K562 (cell line): ENCODE measurements at regions not wholly inside any gene's neighbourhood (a gene's known extent, or its start where the extent isn't known, plus 50 kb on each side); places are given as distances from the start of the nearest gene placed in this dataset.

ENCODE experiments used
- ATAC-seq: fragments of 200-7000 bp; cut with Tn5 transposase; 3 replicates; pipeline ENCODE4 v1.9.1; 2020; ENCODE audit warnings: moderate library complexity
- BruUV-seq: library from RNA; stranded (reverse); fragments of 400-500 nt; replicated peaks from 2 replicates; lab custom pipeline; 2021; lab: Mats Ljungman, UMichigan
- CTCF ChIA-PET: fragments of 300-600 bp; formaldehyde crosslinking; extraction: SDS; loops from one replicate; lab custom pipeline; 2021; ENCODE audit warnings: low intra/inter-chr PET ratio; lab: Yijun Ruan, JAX
- POLR2A ChIA-PET: fragments of 300-600, 350-650 bp; sonication (Branson Sonifier 250); formaldehyde crosslinking; extraction: SDS; loops from one replicate; lab custom pipeline; 2021; ENCODE audit warnings: antibody characterized with exemption, inconsistent platforms; lab: Yijun Ruan, JAX
- DNase-seq, 4 experiments: peaks; one replicate each; pipeline versions ENCODE4 v3.0.0 to v3.0.0-alpha.2; 2011 to 2018; ENCODE audit warnings: low spot score in 3 of 4, mixed read lengths in 3 of 4; ENCODE audit errors: extremely low read depth in 1 of 4
- FAIRE-seq: peaks from 2 replicates; lab custom pipeline; 2011; peaks lifted over from hg19 to GRCh38; lab: Jason Lieb, UNC
- H2AFZ ChIP-seq: 2 replicates; pipeline ENCODE4 v1.6.0; 2011; ENCODE audit warnings: low read depth, low read length, control low read depth, inconsistent platforms
- H3K27ac ChIP-seq: fragments of 200-600 bp; 3 replicates; pipeline ENCODE4 v1.8.0; 2011; ENCODE audit warnings: low read depth, mild to moderate bottlenecking, control low read depth, inconsistent platforms, low read length, moderate library complexity, mixed read lengths; ENCODE audit errors: extremely low read depth
- H3K27me3 ChIP-seq, 2 experiments: fragments of 300-600 bp in 1 of 2; 2 replicates in 1 of 2; 3 replicates in 1 of 2; pipeline versions ENCODE4 v1.6.0 to v1.8.0; 2011; ENCODE audit warnings: inconsistent platforms in 2 of 2, low read length in 2 of 2, mild to moderate bottlenecking in 1 of 2, mixed read lengths in 1 of 2, moderate library complexity in 1 of 2; ENCODE audit not compliant: control insufficient read depth in 2 of 2, insufficient read depth in 2 of 2
- H3K36me3 ChIP-seq: fragments of 300-600 bp; 3 replicates; pipeline ENCODE4 v1.8.0; 2011; ENCODE audit warnings: mild to moderate bottlenecking, low read length, inconsistent platforms; ENCODE audit not compliant: control insufficient read depth, insufficient read depth
- H3K4me1 ChIP-seq, 2 experiments: fragments of 200-600 bp in 1 of 2; replicated peaks in 1 of 2; 2 replicates in 1 of 2; 3 replicates in 1 of 2; pipeline versions ENCODE4 v1.5.1 to v1.8.0; 2011; ENCODE audit warnings: inconsistent platforms in 2 of 2, low read length in 2 of 2, mild to moderate bottlenecking in 1 of 2, mixed read lengths in 1 of 2, moderate library complexity in 1 of 2; ENCODE audit not compliant: control insufficient read depth in 2 of 2, insufficient read depth in 2 of 2
- H3K4me2 ChIP-seq: 2 replicates; pipeline ENCODE4 v1.6.1; 2011; ENCODE audit warnings: low read length, control low read depth, inconsistent platforms, mixed read lengths; ENCODE audit not compliant: insufficient read depth
- H3K4me3 ChIP-seq: fragments of 200-600 bp; sonication (generic), shearing (Covaris generic); 2 replicates; pipeline ENCODE4 v1.5.1; 2016; ENCODE audit warnings: control low read depth, inconsistent platforms
- H3K79me2 ChIP-seq: fragments of 200-600 bp; 3 replicates; pipeline ENCODE4 v1.8.0; 2011; ENCODE audit warnings: low read length, inconsistent platforms; ENCODE audit not compliant: control insufficient read depth, insufficient read depth
- H3K9ac ChIP-seq, 2 experiments: 2 replicates each; pipeline versions ENCODE4 v1.6.0 to v1.6.1; 2011; ENCODE audit warnings: low read depth in 2 of 2, low read length in 2 of 2, control low read depth in 1 of 2, inconsistent platforms in 1 of 2, mild to moderate bottlenecking in 1 of 2, mixed read lengths in 1 of 2; ENCODE audit not compliant: insufficient read depth in 1 of 2
- H3K9me1 ChIP-seq: one replicate; pipeline ENCODE4 v1.6.0; 2011; ENCODE audit warnings: inconsistent platforms, mild to moderate bottlenecking, low read length, moderate library complexity; ENCODE audit not compliant: control insufficient read depth, insufficient read depth
- H3K9me3 ChIP-seq: replicated peaks from 2 replicates; pipeline ENCODE4 v1.5.1; 2011; ENCODE audit warnings: low read depth, low read length, inconsistent platforms; ENCODE audit not compliant: control insufficient read depth, insufficient read depth
- H4K20me1 ChIP-seq: replicated peaks from 2 replicates; pipeline ENCODE4 v1.6.1; 2011; ENCODE audit warnings: low read length, inconsistent platforms, mixed read lengths; ENCODE audit not compliant: control insufficient read depth, insufficient read depth
- BRCA1 ChIP-seq, 2 experiments: fragments of 450-650 bp in 1 of 2; sonication (generic) in 1 of 2; formaldehyde crosslinking in 1 of 2; IDR thresholded peaks; 2 replicates each; pipeline versions ENCODE4 v1.5.0 to v1.6.1; 2017 to 2020; ENCODE audit warnings: mild to moderate bottlenecking in 1 of 2, missing genetic modification reagents in 1 of 2
- FOXJ2 ChIP-seq: fragments of 200-800 bp; sonication (Bioruptor generic); IDR thresholded peaks from 2 replicates; pipeline ENCODE4 v1.6.1; 2016; ENCODE audit warnings: missing genetic modification characterization, missing compliant biosample characterization
- FOXK1 ChIP-seq: sonication (generic); formaldehyde crosslinking; IDR thresholded peaks from 2 replicates; pipeline ENCODE4 v1.8.0; 2022; ENCODE audit warnings: missing genetic modification reagents, mild to moderate bottlenecking, borderline replicate concordance
- RHOXF2B ChIP-seq: fragments of 250-450 bp; sonication (Bioruptor Pico); conservative IDR thresholded peaks from 2 replicates; pipeline ENCODE4 v1.5.1; 2021
- ZBED1 ChIP-seq: IDR thresholded peaks from 2 replicates; pipeline ENCODE4 v1.6.1; 2014
- ZKSCAN8 ChIP-seq: fragments of 200-800 bp; sonication (Bioruptor generic); IDR thresholded peaks from 2 replicates; pipeline ENCODE4 v1.6.1; 2016; ENCODE audit warnings: missing genetic modification characterization, missing compliant biosample characterization
- ZNF668 ChIP-seq: fragments of 250-450 bp; sonication (Bioruptor Pico); IDR thresholded peaks from 2 replicates; pipeline ENCODE4 v1.8.0; 2022; ENCODE audit warnings: mild to moderate bottlenecking, inconsistent platforms
- WGBS: fragments of 100-300 bp; shearing (Covaris generic); methylation state at CpG from one replicate; pipeline ENCODE4 v1.1.6; 2016; ENCODE audit warnings: low coverage, mixed read lengths; ENCODE audit not compliant: insufficient coverage; ENCODE audit errors: missing lambda C conversion rate; 5-methylcytosine and 5-hydroxymethylcytosine counted together
- in situ Hi-C: fragments of 300-500 bp; cut with MboI; formaldehyde crosslinking; loops from 4 replicates; pipeline ENCODE4 v1.15.0; 2018; ENCODE audit warnings: inconsistent platforms, mixed read lengths
- intact Hi-C: fragments of 100-400 bp; cut with micrococcal nuclease; formaldehyde crosslinking; loops from 2 replicates; pipeline ENCODE4 v1.14.2; 2022
- TF ChIP-seq, protein P1 (sequence below): sonication (generic); formaldehyde crosslinking; IDR thresholded peaks from 2 replicates; pipeline ENCODE4 v1.8.1; 2023; ENCODE audit warnings: mild to moderate bottlenecking, missing genetic modification reagents
- TF ChIP-seq, protein P2 (sequence below): fragments of 250-450 bp; sonication (Bioruptor Pico); IDR thresholded peaks from 2 replicates; pipeline ENCODE4 v1.8.0; 2022; ENCODE audit warnings: moderate library complexity, mild to moderate bottlenecking, inconsistent platforms
- TF ChIP-seq, protein P3 (sequence below): fragments of 250-450 bp; sonication (Bioruptor Pico); IDR thresholded peaks from 2 replicates; pipeline ENCODE4 v1.8.0; 2021; ENCODE audit warnings: moderate library complexity, mild to moderate bottlenecking, inconsistent platforms
- TF ChIP-seq, protein P4 (sequence below): fragments of 450-650 bp; formaldehyde crosslinking; IDR thresholded peaks from 2 replicates; pipeline ENCODE4 v1.4.0; 2022; ENCODE audit warnings: missing genetic modification characterization
- TF ChIP-seq, protein P5 (sequence below): fragments of 450-650 bp; formaldehyde crosslinking; IDR thresholded peaks from 2 replicates; pipeline ENCODE4 v1.4.0; 2020; ENCODE audit warnings: mild to moderate bottlenecking, moderate library complexity

DNA sequence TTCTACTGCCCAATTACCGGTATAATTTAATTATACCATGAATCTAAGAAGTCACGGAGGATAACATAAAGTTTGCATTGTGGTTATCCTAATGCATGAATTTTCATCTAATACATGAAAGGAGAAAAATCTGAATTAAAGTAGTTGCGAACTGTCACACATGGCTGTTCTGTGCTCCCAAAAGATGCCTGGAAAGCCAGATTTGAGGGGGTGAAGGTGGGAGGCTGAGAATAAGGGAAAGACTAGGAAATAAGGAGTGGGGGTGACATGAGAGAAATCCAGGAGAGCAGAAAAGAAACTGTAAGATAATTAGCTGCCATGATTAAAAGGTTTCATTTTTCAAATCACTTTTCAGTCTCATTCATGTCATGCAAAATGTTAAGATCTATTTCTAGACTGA, 1582.7 kb downstream of the STIM2 start:
- FAIRE-seq (no peak), DNase-seq (no peak), ATAC-seq (no peak)
- Histone ChIP-seq H3K9me3 (no peaks in the 10 kb centered on the region), H2AFZ (no peak overlapping the region), H3K27me3 (no peaks in the 10 kb centered on the region), H3K36me3 (no peaks in the 10 kb centered on the region), H3K9ac (no peak overlapping the region), H3K9me1 (no peaks in the 10 kb centered on the region), H3K4me3 (no peak overlapping the region), H3K4me1 (no peaks in the 10 kb centered on the region), H3K4me2 (no peak overlapping the region), H3K27ac (no peak overlapping the region), H3K79me2 (no peaks in the 10 kb centered on the region), H4K20me1 (no peaks in the 10 kb centered on the region)
- POLR2A ChIA-PET: no interaction called here
- CTCF ChIA-PET: no interaction called here
- no TSS peak for BruUV-seq
- TF ChIP-seq BRCA1 (IDR thresholded peaks at IDR 0.05) (no peak), BRCA1 (CRISPR knock-in tag; IDR thresholded peaks at IDR 0.05) (no peak), RHOXF2B (CRISPR knock-in tag) (no peak), ZBED1 (no peak), ZKSCAN8 (CRISPR knock-in tag) (no peak), FOXK1 (CRISPR knock-in tag) (no peak), ZNF668 (CRISPR knock-in tag) (no peak), FOXJ2 (tag) (no peak)
- TF ChIP-seq, protein P1, sequence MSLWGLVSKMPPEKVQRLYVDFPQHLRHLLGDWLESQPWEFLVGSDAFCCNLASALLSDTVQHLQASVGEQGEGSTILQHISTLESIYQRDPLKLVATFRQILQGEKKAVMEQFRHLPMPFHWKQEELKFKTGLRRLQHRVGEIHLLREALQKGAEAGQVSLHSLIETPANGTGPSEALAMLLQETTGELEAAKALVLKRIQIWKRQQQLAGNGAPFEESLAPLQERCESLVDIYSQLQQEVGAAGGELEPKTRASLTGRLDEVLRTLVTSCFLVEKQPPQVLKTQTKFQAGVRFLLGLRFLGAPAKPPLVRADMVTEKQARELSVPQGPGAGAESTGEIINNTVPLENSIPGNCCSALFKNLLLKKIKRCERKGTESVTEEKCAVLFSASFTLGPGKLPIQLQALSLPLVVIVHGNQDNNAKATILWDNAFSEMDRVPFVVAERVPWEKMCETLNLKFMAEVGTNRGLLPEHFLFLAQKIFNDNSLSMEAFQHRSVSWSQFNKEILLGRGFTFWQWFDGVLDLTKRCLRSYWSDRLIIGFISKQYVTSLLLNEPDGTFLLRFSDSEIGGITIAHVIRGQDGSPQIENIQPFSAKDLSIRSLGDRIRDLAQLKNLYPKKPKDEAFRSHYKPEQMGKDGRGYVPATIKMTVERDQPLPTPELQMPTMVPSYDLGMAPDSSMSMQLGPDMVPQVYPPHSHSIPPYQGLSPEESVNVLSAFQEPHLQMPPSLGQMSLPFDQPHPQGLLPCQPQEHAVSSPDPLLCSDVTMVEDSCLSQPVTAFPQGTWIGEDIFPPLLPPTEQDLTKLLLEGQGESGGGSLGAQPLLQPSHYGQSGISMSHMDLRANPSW (CRISPR knock-in tag): no peak
- TF ChIP-seq, protein P2, sequence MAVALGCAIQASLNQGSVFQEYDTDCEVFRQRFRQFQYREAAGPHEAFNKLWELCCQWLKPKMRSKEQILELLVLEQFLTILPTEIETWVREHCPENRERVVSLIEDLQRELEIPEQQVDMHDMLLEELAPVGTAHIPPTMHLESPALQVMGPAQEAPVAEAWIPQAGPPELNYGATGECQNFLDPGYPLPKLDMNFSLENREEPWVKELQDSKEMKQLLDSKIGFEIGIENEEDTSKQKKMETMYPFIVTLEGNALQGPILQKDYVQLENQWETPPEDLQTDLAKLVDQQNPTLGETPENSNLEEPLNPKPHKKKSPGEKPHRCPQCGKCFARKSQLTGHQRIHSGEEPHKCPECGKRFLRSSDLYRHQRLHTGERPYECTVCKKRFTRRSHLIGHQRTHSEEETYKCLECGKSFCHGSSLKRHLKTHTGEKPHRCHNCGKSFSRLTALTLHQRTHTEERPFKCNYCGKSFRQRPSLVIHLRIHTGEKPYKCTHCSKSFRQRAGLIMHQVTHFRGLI (CRISPR knock-in tag): no peak
- TF ChIP-seq, protein P3, sequence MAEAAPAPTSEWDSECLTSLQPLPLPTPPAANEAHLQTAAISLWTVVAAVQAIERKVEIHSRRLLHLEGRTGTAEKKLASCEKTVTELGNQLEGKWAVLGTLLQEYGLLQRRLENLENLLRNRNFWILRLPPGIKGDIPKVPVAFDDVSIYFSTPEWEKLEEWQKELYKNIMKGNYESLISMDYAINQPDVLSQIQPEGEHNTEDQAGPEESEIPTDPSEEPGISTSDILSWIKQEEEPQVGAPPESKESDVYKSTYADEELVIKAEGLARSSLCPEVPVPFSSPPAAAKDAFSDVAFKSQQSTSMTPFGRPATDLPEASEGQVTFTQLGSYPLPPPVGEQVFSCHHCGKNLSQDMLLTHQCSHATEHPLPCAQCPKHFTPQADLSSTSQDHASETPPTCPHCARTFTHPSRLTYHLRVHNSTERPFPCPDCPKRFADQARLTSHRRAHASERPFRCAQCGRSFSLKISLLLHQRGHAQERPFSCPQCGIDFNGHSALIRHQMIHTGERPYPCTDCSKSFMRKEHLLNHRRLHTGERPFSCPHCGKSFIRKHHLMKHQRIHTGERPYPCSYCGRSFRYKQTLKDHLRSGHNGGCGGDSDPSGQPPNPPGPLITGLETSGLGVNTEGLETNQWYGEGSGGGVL (CRISPR knock-in tag): no peak
- TF ChIP-seq, protein P4, sequence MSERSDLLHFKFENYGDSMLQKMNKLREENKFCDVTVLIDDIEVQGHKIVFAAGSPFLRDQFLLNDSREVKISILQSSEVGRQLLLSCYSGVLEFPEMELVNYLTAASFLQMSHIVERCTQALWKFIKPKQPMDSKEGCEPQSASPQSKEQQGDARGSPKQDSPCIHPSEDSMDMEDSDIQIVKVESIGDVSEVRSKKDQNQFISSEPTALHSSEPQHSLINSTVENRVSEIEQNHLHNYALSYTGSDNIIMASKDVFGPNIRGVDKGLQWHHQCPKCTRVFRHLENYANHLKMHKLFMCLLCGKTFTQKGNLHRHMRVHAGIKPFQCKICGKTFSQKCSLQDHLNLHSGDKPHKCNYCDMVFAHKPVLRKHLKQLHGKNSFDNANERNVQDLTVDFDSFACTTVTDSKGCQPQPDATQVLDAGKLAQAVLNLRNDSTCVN (CRISPR knock-in tag): no peak
- TF ChIP-seq, protein P5, sequence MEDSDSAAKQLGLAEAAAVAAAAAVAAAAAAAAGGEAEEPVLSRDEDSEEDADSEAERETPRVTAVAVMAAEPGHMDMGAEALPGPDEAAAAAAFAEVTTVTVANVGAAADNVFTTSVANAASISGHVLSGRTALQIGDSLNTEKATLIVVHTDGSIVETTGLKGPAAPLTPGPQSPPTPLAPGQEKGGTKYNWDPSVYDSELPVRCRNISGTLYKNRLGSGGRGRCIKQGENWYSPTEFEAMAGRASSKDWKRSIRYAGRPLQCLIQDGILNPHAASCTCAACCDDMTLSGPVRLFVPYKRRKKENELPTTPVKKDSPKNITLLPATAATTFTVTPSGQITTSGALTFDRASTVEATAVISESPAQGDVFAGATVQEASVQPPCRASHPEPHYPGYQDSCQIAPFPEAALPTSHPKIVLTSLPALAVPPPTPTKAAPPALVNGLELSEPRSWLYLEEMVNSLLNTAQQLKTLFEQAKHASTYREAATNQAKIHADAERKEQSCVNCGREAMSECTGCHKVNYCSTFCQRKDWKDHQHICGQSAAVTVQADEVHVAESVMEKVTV: no peak
- 0% methylated on average over 3 of the region's 3 CpGs for WGBS
- in situ Hi-C loops: no loop called here
- intact Hi-C loops: no loop called here
